Sciatic nerve (tissue), 2 donors: ENCODE measurements at regions not wholly inside any gene's neighbourhood (a gene's known extent, or its start where the extent isn't known, plus 50 kb on each side); places are given as distances from the start of the nearest gene placed in this dataset.

ENCODE experiments used
- ATAC-seq: fragments of 200-7000 bp; cut with Tn5 transposase; one replicate; pipeline ENCODE4 v1.9.1; 2020; ENCODE audit warnings: mild to moderate bottlenecking, moderate library complexity
- DNase-seq: peaks from one replicate; pipeline ENCODE4 v3.0.0-alpha.2; 2020; ENCODE audit warnings: low spot score
- intact Hi-C: fragments of 100-400 bp; cut with DNase I; formaldehyde crosslinking; loops from one replicate; pipeline ENCODE4 v1.14.2; 2022
- donor health status: DM: no; HTN: no; CAD: no.
- donor health status: DM: no; HTN: no; CAD: no.

DNA sequence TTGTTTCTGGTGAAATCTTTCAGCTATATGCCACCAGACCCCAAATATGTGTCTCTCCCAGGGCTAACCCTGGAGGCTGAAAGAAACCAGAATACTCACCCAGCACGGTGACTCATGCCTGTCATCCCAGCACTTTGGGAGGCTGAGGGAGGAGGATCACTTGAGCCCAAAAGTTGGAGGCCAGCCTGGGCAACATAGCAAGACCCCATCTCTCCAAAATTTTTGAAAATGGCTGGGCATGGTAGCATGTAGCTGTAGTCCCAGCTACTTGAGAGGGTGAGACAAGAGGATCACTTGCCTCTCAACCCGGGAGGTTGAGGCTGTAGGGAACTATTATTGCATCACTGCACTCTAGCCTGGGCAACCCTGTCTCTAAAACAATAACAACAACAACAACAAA is 76.1 kb upstream of the UQCRFS1 start:
- intact Hi-C loops, result no loop called here
- no peak for ATAC-seq

DNA sequence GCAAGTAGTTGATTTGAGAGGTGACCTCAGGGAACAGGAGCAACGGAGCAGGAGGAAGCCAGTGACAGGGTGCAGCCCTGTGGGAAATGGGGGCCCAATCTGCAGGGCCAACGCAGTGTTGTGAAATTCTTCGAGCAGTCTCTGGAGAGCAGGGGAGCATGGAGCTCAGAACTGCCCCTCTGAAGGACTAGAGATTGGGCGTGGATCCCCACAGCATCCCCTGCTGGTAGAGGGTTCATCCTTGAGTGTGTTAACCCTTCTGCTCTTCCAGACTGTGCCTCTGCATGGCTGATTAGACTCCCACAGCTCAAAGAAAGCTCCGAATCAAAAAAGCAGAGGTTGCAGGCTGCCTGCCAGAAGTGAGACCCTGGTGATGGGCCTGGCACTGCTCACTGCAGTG is 77.9 kb upstream of the UQCRFS1 start:
- DNase-seq (no peak), ATAC-seq (no peak)
- intact Hi-C loops, result no loop called here

More for the DNA sequence above, 76.1 kb upstream of the UQCRFS1 start:
- DNase-seq, result no peak

GRCh38 chr19:29292153-29292552 is 79.2 kb upstream of the UQCRFS1 start:
- ATAC-seq (no peak), DNase-seq (no peak)
- intact Hi-C loops, result no loop called here

DNA sequence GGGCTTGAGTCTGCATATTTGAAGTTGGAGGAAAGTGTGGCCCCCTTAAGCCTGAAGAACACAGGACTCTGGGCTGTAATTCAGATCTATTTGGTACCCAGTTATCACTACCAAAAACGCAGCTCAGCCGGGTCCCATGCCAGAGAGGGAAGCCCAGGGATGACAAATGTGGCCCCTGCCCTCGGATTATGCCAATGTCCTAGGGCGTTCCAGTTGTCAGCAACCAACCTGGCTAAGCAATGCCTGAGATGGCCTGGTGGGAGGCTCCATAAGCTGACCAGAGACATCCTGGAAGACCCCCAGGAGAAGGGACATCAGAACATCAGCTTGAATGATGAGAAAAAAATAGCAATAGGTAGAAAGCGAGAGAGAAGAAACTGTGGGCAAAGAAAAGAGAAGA is 79.6 kb upstream of the UQCRFS1 start:
- intact Hi-C loops, result no loop called here
- DNase-seq (no peak), ATAC-seq (no peak)

DNA sequence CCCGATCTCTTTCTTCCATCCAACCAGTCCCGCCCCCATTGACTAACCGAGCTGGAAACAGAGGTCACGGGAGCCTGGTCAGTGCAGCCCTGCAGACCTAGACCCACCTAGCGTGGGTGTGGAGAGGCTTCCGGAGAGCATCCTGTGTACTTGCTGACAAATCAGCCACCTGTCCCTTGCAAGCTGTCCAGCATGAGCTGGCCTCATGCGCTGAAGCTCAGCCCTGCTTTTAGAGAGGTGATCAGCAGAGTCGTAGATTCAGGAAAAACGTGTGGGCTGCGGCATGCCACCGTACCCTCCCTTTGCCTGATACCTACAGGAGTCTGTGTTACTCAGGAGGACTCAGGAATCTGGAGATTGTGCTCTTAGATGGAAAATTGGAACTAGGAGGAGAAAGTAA is 80.3 kb upstream of the UQCRFS1 start:
- intact Hi-C loops, result no loop called here
- DNase-seq (no peak), ATAC-seq (no peak)

- intact Hi-C loops, result no loop called here
- DNase-seq (no peak), ATAC-seq (no peak)
Measured at GRCh38 chr19:29293736-29294342, 80.9 kb upstream of the UQCRFS1 start.

GRCh38 chr19:29294343-29294811 is 81.4 kb upstream of the UQCRFS1 start:
- no peak for ATAC-seq
- intact Hi-C loops, result no loop called here
- no peak for DNase-seq

DNA sequence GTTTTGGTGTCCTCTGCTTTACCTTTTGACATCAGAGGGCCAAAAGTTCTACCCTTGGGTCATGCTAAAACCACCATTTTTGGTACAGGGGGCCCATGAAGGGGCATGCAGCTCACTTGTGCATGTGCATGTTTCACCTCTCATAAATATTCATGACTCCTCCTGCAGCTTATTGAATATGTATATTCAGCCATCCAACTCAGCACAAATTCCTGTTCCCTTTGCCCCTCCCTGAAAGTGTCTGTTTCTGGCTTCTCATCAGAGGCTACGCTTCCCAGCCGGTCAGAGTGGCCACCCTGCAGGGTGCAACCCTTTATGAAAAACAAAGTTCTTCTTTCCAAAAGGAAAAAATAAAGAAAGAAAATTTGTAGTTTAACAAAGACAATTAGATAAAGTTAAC is 82.3 kb upstream of the UQCRFS1 start:
- no peak for DNase-seq
- ATAC-seq, result no peak
- intact Hi-C loops, result no loop called here

DNA sequence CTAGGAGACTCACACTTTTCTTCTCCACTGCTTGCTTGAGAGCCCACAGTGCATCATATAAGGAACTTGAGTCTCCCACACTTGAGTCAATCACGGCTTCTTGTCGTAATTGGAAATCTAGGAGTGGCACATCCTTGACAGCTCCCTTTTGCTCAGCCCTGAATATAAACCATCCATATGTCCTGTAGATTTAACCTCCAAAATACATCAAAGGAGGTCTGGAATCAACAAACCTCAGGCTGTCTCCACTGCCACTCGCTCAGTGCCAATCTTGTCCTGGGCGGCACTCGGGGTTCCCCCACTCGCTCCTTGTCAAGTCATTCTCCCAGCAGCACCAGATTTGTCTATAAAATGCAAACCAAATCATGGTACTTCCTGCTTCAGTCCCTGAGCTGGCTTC is 84.4 kb upstream of the UQCRFS1 start:
- intact Hi-C loops, result no loop called here
- no peak for DNase-seq

GRCh38 chr19:29299416-29300380 is 86.7 kb upstream of the UQCRFS1 start:
- DNase-seq, result no peak
- intact Hi-C loops, result no loop called here
- ATAC-seq, result no peak

More for the DNA sequence above, 84.4 kb upstream of the UQCRFS1 start:
- no peak for ATAC-seq

DNA sequence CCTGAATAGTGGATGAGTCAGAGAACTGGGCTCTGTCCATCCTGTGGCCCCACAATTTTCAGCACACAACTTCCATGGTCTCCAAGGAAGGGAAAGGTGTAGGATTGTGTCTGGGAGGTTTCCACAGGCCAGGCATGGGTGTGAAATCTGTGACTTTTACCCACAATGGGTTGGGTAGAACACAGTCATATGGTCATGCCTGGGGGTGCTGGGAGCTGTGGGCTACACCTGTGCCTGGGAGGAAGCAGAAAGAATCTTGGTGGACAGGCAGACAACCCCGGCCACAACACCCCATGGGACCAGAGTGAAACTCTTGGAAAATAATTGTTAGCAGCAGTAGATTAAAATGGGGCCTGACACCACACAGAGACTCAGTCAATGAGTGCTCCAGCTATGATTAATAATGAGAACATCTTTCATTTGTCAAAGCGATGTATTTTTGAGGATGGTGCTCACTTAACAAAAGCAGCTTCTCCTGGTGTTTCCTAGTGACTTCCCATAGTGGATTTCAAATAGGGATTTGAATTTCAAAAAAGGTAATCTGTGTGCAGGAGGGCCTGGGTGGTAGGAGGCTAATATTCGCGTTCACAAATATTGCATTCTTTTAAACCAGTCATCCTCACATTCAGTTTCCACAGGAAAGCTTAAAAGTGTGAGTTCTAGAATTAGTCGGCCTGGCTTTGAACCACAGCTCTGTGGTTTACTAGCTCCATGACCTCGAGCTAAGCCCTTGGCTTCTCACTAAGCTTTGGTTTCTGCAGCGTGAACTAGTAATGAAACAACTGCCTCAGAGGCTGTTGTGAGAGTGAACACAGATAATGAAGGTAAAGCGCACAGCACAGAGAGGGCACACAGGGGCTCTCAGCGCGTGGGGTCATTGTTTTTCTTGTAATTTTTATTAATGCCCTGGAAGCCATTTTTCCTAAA is 89.3 kb upstream of the UQCRFS1 start:
- ATAC-seq (no peak), DNase-seq (no peak)
- intact Hi-C loops, result no loop called here

- intact Hi-C loops, result no loop called here
- ATAC-seq, result no peak
- no peak for DNase-seq
Measured at GRCh38 chr19:29303069-29303718, 90.2 kb upstream of the UQCRFS1 start.

DNA sequence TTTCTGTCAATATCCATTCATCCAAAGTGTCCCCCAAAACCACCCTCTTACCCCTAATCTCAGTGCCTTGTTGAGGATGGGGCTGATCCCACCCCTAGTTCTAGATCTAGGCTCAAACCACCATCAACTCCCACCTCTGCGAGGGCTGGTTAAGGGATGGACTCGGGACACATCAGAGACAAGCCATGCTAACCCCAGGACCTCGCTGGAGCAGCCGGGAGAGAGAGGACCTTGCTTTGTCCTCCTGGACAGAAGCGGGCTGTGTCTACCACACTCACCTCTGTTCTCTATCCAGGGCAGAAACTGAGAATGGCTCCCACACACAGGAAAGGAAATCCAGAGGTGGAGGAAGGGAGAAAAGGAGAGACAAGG is 90.8 kb upstream of the UQCRFS1 start:
- intact Hi-C loops, result no loop called here
- DNase-seq (no peak), ATAC-seq (no peak)

DNA sequence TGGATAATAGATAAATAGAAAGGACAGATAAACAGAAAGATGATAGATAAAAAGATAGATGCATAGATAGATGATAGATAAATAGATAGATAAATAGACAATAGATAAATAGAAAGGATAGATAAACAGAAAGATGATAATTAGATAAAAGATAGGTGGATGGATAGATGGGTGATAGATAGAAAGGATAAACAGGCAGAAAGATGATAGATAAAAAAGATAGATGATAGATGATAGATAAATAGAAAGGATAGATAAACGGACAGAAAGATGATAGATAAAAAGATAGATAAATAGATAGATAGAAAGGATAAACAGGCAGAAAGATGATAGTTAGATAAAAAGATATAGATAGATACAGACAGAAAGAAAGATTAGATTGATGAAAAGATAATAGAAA is 92.3 kb upstream of the UQCRFS1 start:
- no peak for ATAC-seq
- intact Hi-C loops, result no loop called here
- DNase-seq, result no peak

DNA sequence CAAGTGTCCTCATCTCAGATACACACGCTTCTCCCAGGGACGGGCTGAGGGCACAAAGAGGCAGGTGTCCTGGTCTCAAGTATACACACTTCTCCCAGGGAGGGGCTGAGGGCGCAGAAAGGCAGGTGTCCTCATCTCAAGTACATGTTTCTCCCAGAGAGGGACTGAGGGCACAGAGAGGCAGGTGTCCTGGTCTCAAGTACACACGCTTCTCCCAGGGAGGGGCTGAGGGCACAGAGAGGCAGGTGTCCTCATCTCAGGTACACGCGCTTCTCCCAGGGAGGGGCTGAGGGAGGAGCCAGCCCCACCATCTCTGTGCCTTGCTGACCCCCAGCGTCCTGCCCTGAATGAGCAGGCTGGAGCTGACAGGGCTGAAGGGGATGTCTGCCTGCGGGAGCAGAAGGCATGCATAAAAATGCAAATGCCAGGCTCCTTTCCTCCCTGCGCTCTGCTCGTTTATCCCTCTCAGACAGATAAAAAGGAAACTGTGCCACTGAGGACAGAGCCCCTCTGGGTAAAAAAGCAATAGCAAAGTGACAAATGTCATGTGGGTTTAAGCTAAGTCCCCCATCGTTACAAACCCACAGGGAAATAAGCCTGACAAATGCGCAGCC is 96.1 kb upstream of the UQCRFS1 start:
- DNase-seq (no peak), ATAC-seq (no peak)
- intact Hi-C loops, result no loop called here

GRCh38 chr19:29309637-29310036 is 96.7 kb upstream of the UQCRFS1 start:
- no peak for ATAC-seq
- intact Hi-C loops, result no loop called here
- no peak for DNase-seq

DNA sequence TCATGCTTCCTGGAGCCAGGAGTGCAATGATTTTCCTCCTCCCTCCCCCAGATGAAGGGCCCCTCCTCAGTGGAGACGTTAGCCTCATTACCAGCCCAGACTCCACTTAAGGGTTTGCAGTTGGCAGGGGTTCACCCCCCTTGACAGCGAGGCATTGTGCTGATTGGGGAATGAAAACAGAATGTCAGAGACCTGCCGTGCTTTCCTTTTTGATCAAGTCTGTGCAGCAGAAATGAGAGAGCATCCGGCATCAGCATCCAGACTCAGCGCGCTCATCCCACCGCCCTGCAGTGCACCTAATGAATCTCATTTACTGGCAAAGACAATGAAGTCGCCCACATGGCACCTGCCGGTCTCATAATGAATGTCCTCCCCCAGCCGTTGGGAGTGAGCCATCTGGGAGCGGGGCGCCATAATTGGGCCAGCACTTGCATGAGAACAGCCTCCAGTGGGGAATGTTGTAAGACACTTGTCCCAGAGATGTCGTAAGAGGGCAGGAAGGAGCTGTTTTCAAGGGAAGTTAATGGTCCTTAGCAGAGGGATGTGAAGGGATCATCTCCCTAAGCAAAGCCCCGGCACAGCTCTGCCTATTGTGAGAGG is 98.3 kb upstream of the UQCRFS1 start:
- DNase-seq (no peak), ATAC-seq (no peak)
- intact Hi-C loops, result no loop called here

DNA sequence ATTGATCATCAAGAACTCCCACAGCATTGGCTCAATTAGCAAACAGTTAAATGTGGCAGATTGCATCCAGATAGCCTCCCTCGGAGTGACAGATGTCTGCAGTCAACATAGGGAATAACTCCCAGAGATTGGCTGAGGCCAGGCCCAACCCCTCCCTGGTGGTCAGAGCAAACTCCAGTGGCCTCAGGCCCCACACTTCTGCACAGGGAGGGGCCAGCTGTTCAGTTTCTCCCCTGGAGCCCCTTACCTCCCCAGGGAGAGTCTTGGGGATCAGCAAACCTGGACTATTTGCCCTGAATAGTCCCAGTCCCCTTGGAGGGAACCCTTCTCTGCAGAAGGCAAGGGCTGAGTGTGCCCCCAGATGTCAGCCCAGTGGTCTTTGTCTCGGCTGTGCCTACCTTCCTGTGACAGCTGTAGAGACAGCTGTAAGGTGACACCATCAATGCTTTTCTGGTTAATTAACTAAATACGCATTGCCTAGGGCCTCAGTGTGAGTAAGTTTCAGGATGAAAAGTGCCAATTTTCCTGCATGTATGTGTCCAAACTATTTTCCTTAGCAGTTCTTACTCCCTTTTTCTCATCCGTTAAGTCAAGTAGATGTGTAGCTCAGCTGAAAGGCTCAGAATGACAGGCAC is 102.7 kb upstream of the UQCRFS1 start:
- DNase-seq, result no peak
- intact Hi-C loops, result loop anchor here (5.0 kb wide), 1 partner anchor 737 kb away; no protein-coding TSS in a partner anchor

More for the DNA sequence above, 102.7 kb upstream of the UQCRFS1 start:
- no peak for ATAC-seq
